ENCODE measurements at regions not wholly inside any gene's neighbourhood (a gene's known extent, or its start where the extent isn't known, plus 50 kb on each side); places are given as distances from the start of the nearest gene placed in this dataset.

DNA sequence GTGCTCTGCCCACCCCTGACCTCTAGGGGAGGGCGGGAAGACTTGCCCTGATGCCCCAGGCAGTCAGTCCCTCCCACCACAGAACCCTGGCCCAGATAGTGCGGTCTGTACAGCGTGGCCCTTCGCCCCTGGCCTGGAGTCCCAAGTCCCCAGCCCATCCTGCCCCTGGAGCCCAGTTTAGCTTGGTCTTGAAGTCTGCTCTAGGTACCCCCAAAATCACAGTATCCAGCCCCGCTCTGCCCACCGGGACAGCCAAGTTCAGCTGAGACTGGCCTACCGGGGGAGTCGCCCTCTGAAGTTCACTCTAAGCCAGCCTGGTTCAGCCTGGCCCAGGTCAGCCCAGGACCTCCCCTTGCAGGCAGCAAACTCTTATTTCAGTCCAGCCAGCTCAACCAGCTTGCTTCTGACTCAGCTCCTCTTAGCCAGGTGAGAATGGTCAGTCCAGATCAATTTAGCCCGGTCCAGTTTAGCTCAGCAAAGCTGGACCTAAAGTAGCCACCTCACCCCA is 75.9 kb downstream of the TMEM121 start:
- dilution Hi-C loops (cut with MboI; ENCODE audit: extremely low pct_ligation_motif_present, low sequenced_read_pairs): no loop called here

More for the DNA sequence above, 75.9 kb downstream of the TMEM121 start:
- no peak for TF ChIP-seq POLR2AphosphoS5 (IDR thresholded peaks at IDR 0.05; ENCODE audit: insufficient read depth, low read depth, low read length)
- no peak for TF ChIP-seq MYC (IDR thresholded peaks at IDR 0.05; ENCODE audit: low read depth, low read length)
- no peak for TF ChIP-seq POLR2A (IDR thresholded peaks at IDR 0.05; ENCODE audit: low read depth, low read length)
- TF ChIP-seq GATA2 (IDR thresholded peaks at IDR 0.05; ENCODE audit: insufficient read depth, insufficient read length, low read depth, low read length): no peak
- TF ChIP-seq FOS (IDR thresholded peaks at IDR 0.05; ENCODE audit: borderline replicate concordance, insufficient read depth, low read length): no peak
- TF ChIP-seq, protein P1, sequence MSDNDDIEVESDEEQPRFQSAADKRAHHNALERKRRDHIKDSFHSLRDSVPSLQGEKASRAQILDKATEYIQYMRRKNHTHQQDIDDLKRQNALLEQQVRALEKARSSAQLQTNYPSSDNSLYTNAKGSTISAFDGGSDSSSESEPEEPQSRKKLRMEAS (IDR thresholded peaks at IDR 0.05; ENCODE audit: insufficient read depth, insufficient read length): no peak
- TF ChIP-seq JUN (IDR thresholded peaks at IDR 0.05; ENCODE audit: borderline replicate concordance, insufficient read depth, insufficient read length, low read depth): no peak
- TF ChIP-seq, protein P2, sequence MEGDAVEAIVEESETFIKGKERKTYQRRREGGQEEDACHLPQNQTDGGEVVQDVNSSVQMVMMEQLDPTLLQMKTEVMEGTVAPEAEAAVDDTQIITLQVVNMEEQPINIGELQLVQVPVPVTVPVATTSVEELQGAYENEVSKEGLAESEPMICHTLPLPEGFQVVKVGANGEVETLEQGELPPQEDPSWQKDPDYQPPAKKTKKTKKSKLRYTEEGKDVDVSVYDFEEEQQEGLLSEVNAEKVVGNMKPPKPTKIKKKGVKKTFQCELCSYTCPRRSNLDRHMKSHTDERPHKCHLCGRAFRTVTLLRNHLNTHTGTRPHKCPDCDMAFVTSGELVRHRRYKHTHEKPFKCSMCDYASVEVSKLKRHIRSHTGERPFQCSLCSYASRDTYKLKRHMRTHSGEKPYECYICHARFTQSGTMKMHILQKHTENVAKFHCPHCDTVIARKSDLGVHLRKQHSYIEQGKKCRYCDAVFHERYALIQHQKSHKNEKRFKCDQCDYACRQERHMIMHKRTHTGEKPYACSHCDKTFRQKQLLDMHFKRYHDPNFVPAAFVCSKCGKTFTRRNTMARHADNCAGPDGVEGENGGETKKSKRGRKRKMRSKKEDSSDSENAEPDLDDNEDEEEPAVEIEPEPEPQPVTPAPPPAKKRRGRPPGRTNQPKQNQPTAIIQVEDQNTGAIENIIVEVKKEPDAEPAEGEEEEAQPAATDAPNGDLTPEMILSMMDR (IDR thresholded peaks at IDR 0.05; ENCODE audit: extremely low read depth in 1 of 2, insufficient read depth in 1 of 2, low read depth in 1 of 2, low read length in 2 of 2): no peak
- TF ChIP-seq EZH2 (IDR thresholded peaks at IDR 0.05; ENCODE audit: borderline replicate concordance, low read depth, low read length, severe bottlenecking): no peak
- Histone ChIP-seq H3K4me1 (ENCODE audit: control insufficient read depth, extremely low read depth, insufficient read depth, low read length) (no peaks in the 10 kb centered on the region), H3K4me2 (ENCODE audit: insufficient read depth, low read length) (no peak overlapping the region), H3K9me3 (replicated peaks; ENCODE audit: control insufficient read depth, insufficient read depth, low read length) (no peaks in the 10 kb centered on the region), H3K9me1 (replicated peaks; ENCODE audit: control insufficient read depth, extremely low read depth, insufficient read depth, low read length) (no peaks in the 10 kb centered on the region), H3K27me3 (ENCODE audit: control insufficient read depth in 2 of 2, insufficient read depth in 2 of 2, low read length in 2 of 2) (no peaks in the 10 kb centered on the region), H3K79me2 (ENCODE audit: control insufficient read depth, insufficient read depth, low read length) (no peaks in the 10 kb centered on the region), H2AFZ (ENCODE audit: low read depth, low read length) (no peak overlapping the region), H3K36me3 (ENCODE audit: control insufficient read depth in 2 of 2, extremely low read depth in 1 of 2, insufficient read depth in 2 of 2, low read length in 2 of 2) (no peaks in the 10 kb centered on the region), H4K20me1 (replicated peaks; ENCODE audit: control insufficient read depth, extremely low read depth, insufficient read depth, low read length) (no peaks in the 10 kb centered on the region), H3K27ac (ENCODE audit: insufficient read depth, low read depth, low read length) (no peak overlapping the region), H3K9ac (replicated peaks; ENCODE audit: extremely low read depth, insufficient read depth, low read length) (no peak overlapping the region), H3K4me3 (replicated peaks in 1 of 3; ENCODE audit: insufficient read depth in 1 of 3, low read depth in 1 of 3, low read length in 3 of 3) (no peak overlapping the region)
- BruUV-seq (replicated peaks): no TSS peak
- DNase-seq (ENCODE audit: low read depth, low spot score) (no peak), FAIRE-seq (no peak)
- ChIA-PET POLR2A (no interaction called here), CTCF (no interaction called here)
- intact Hi-C loops (cut with micrococcal nuclease): no loop called here

All from endothelial cell of umbilical vein (primary cell).